Lower leg skin (tissue), 3 donors: ENCODE measurements at regions not wholly inside any gene's neighbourhood (a gene's known extent, or its start where the extent isn't known, plus 50 kb on each side); places are given as distances from the start of the nearest gene placed in this dataset.

Source experiments
- POLR2A ChIP-seq, 2 donors: fragments of 450-650 bp; IDR thresholded peaks; one replicate each; pipeline ENCODE4 v1.6.1; 2016 to 2017; ENCODE audit warnings: antibody characterized with exemption in 2 of 2, mild to moderate bottlenecking in 1 of 2, moderate library complexity in 1 of 2
- TF ChIP-seq, protein P1 (sequence below), 3 donors: fragments of 450-650 bp; IDR thresholded peaks; one replicate each; pipeline ENCODE4 v1.5.1; 2016; ENCODE audit warnings: antibody characterized with exemption in 3 of 3, mild to moderate bottlenecking in 3 of 3, moderate library complexity in 2 of 3

DNA sequence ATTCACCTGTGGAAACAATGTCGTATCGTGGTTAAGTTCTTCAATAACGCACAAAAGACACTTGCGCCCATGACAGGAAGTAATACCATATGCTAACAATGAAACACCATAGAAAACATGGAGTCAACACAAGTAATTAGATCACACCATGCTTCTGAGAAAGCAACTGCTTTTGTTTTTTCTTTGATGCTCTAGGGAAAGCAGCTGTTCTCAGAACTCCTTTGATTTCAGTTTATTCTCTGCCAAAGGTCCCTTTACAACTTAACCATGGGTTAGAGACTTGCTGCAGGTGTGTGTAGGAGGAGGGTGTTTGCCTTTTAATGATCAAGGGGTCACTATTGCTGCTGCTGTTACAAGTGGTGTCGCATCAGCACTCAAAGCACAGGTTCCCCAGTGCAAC, 324.0 kb upstream of the SLCO3A1 start:
- TF ChIP-seq, protein P1, sequence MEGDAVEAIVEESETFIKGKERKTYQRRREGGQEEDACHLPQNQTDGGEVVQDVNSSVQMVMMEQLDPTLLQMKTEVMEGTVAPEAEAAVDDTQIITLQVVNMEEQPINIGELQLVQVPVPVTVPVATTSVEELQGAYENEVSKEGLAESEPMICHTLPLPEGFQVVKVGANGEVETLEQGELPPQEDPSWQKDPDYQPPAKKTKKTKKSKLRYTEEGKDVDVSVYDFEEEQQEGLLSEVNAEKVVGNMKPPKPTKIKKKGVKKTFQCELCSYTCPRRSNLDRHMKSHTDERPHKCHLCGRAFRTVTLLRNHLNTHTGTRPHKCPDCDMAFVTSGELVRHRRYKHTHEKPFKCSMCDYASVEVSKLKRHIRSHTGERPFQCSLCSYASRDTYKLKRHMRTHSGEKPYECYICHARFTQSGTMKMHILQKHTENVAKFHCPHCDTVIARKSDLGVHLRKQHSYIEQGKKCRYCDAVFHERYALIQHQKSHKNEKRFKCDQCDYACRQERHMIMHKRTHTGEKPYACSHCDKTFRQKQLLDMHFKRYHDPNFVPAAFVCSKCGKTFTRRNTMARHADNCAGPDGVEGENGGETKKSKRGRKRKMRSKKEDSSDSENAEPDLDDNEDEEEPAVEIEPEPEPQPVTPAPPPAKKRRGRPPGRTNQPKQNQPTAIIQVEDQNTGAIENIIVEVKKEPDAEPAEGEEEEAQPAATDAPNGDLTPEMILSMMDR (IDR thresholded peaks at IDR 0.05): no peak
- TF ChIP-seq POLR2A (IDR thresholded peaks at IDR 0.05): no peak
